ENCODE measurements at regions not wholly inside any gene's neighbourhood (a gene's known extent, or its start where the extent isn't known, plus 50 kb on each side); places are given as distances from the start of the nearest gene placed in this dataset.
"Not testable (repeated sequence)": the region's sequence is repeated elsewhere in the genome, so short reads cannot be mapped to it uniquely, and the experiment has no call there.

DNA sequence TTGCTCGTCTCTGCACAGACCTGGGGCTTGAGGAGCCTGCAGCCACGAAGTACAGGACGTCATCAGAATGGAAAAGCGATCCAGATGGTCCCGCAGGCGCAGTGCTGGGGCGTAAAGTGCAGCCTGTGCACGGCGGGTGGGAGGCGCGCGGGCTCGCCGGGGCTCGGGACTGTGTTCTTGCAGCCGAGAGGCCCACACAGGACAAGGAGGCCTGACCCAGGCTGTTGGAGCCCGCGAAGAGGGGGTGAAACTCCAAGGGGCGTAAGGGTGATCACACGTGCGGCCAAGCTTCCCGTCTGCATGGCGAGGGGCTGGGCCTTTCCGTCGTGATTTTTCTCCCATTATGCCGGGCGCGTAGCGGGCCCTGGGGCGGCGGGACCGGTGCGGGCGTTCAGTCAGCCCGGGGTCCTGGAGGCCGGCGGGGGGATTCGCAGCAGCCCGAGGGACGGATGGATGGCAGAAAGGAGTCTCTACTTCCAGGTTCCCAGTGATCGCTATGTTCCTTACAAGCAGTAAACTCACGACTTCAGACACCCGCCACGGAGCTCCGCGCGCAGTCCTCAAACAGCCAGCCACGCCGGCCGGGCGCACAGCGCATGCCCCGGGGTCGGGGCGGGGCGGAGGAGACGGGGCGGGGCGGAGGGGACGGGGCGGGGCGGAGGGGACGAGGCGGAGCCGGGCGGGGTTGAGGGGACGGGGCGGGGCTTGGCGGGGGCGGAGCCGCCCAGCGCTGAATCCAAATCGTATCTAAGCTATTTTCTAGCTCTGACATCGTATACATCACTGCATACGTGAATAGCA, 141.0 kb upstream of the KCNJ18 start:
- DNase-seq (ENCODE audit: low read depth) = peak; percentile 73

DNA sequence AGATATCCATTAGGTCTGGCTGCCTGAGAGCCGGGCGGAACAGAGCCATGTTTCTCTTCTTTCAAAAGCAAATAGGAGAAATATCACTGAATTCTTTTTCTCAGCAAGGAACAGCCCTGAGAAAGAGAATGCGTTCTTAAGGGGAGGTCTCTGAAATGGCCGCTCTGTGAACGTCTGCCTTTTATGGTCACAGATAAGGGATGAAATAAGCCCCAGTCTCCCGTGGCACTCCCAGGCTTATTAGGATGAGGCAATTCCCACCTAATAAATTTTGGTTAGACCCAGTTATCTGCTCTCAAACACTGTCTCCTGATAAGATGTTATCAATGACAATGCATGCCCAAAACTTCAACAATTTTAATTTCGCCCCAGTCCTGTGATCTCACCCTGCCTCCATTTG, 133.4 kb upstream of the KCNJ18 start:
- DNase-seq (ENCODE audit: low read depth) = not testable (repeated sequence)

DNA sequence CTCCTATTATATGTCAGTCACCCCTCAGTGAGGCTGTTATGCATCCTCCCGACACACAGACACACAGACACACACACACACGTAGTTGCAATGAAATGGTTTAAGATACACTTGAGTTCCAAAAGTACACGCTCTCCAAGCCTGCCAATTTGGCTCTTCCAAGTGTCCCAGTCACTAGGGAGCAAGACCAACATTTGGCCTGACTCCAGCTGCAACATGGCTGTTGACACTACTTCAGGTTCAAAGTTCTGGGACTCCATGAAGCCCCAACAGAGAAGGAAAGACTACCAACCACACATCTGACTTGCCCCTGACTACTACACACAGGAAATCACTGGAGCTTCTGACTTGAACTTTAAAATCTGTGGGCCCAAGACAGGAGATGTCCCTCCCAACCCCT, 128.1 kb upstream of the KCNJ18 start:
- no peak for DNase-seq (ENCODE audit: low read depth)

DNA sequence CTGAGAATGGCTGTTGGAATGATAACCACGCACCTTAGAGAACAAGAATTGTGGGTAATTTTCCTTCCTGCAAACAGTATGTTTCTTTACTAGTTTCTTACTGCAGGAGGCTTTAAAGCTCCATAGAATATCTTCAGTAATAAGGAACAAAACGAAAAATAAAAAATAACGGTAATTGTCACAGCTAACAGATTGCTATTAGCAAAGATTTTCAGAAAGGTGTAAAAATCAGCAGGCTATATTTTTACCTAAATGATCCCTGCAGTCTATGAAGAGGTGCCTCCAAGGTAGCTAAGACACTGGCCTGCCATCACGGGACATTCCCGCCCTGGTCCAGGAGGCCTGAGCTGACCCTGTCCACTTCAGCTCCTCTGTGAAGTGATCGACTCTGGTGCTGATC, 127.6 kb upstream of the KCNJ18 start:
- not testable (repeated sequence) for DNase-seq (ENCODE audit: low read depth)

DNA sequence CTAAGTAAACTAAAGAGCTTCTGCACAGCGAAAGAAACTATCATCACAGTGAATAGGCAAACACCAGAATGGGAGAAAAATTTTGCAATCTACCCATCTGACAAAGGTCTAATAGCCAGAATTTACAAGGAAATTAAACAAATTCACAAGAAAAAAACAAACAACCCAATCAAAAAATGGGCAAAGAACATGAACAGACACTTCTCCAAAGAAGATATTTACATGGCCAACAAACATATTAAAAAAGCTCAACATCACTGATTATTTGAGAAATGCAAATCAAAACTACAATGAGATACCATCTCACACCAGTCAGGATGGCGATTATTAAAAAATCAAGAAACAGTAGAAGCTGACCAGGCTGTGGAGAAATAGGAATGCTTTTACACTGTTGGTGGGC, 121.9 kb upstream of the KCNJ18 start:
- not testable (repeated sequence) for DNase-seq (ENCODE audit: low read depth)

DNA sequence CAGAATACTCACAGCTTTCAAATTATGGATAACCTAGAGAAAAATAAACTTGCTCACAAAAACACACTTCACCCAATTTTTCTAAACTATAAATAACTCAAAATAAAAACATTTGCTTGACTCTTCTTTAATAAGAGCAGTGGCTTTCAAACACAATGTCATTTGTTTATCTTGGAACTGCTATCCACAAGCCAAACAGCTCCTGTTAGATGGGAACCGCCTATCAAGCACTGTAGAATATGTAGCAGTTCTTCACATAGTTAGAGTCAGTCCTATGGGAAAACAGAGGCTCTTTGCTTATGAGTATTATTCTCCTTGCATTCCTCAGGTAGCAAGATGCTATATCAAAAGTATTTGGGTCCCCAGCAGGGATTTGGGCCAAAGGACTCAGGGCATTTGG, 120.2 kb upstream of the KCNJ18 start:
- DNase-seq (ENCODE audit: low read depth) = not testable (repeated sequence)

DNA sequence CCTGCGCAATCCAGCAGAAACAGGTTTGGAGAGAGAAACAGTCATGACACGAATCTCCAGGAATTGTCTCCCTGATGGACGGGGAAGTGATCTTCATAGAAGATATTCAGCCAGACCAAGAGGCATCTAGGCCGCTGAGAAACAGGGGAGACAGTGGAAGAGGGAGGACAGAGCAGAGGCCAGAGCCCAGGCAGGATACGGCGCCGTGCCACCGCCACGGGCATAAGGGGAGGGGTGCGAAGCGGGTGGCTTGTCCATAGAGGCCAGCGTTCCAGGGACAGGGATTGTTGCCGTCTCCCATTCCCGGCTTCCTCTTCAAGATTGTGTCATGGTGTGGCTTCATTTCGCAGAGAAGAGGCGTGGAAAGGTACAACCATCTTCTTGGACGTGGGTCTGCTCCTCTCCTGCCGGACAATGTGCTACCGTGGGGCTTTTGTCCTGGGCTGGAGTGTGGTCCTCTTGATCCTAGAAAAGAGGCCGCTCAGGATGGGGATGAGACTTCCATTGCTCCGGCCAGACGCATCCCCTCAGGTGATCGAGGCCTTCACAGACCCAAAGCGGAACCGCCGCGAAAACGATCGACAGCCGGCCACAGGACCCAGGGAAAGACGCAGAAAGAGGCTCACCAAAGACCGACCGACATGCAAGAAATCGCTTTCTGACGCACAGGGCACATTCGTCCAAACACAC, 118.9 kb upstream of the KCNJ18 start:
- not testable (repeated sequence) for DNase-seq (ENCODE audit: low read depth)

DNA sequence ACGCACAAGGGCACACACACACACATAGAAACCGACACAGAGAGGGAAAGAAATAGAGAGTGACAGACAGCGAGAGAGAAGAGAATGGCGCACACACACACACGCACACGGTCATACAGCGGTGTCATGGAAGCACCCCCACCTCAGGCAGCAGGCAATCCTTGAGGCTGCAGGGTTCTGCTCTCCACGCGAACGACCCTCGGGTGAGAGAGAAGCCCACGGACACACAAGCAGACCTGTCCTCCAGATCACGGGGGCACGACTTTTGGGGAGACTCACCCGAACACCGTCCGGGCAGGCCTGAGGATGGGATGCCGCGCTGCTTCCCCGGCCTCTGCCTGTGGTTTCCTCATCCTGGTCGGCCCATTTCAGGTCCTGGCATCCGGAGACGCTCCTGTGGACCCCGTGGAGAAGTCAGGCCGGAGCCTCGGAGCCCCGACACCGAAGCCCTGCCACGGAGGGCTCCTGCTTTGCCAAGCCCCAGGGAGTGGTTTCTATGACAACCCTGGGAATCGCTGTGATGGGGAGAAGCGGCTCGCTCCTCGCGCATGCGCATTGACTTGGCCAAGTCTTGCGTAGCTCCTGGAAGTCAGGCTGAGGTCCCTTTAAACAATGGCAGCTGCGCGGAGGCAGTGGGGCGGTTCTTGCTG, 118.2 kb upstream of the KCNJ18 start:
- no peak for DNase-seq (ENCODE audit: low read depth)

DNA sequence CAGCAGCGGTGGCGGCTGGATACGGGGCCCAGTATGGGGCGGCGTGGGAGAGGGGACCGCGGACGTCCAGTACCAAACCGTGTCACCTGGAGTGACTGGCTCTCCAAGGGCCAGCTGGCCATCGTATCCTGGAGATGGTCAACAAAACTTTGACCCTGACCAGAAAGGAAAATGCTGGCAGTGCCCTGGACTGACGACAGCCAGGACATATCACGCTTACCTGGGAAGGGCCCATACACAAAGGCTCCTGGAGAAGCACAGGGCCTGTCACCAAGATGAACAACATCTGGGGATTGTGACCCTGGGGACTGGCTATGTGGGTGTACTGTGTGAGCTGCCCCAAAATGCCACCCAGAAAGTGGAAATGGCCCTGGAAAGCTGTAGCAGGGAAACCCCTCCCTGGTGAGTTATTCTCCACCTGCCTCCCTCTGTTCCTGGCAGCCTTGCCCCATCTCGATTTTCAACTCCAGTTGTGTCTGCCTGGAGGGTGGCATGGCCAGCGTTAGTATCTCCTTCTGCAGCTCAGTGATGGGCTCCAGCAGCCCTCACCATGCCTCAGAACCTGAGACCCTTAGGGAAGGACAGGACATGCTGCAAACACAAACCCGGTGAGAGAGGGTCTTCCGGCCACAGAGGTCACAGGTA, 117.6 kb upstream of the KCNJ18 start:
- DNase-seq (ENCODE audit: low read depth) = not testable (repeated sequence)

DNA sequence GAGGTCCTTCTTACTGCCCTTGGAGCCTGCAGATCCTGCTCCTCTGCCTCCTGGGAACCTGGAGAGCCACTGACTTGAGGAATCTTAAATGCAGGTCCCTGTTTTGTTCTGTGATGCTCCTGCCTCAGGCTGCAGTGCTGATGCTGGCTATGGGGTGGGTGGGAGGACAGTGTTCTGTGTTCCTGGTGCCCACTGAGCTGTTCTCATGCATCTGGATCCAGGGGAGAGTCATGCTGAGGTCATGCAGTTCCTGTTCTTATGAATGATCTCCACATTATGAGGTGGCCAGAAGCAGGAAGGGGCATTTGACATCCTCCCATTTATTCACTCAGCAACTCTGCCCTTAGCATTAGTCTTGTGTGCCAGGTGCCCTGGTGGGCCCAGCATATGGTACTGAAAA, 113.5 kb upstream of the KCNJ18 start:
- not testable (repeated sequence) for DNase-seq (ENCODE audit: low read depth)

DNA sequence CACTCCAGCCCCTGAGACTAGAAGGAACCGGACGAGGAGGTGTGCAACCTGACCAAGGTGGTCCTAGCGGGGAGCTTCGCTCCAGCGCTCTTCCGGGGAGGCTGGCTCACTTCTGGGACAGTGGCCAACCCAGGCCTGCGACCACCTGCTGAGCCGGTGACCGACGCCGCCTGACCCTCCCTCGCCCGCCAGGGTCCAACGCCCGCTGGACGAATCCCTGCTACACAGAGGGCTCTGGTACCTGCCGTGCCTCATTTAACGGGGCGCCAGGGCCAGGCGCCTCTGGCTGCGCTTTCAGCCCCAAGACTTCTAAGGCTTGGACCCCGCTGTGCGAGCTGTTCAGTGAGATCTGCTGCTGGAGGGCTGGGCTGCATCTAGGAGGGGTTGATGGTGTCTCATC, 99.5 kb upstream of the KCNJ18 start:
- no peak for DNase-seq (ENCODE audit: low read depth)

DNA sequence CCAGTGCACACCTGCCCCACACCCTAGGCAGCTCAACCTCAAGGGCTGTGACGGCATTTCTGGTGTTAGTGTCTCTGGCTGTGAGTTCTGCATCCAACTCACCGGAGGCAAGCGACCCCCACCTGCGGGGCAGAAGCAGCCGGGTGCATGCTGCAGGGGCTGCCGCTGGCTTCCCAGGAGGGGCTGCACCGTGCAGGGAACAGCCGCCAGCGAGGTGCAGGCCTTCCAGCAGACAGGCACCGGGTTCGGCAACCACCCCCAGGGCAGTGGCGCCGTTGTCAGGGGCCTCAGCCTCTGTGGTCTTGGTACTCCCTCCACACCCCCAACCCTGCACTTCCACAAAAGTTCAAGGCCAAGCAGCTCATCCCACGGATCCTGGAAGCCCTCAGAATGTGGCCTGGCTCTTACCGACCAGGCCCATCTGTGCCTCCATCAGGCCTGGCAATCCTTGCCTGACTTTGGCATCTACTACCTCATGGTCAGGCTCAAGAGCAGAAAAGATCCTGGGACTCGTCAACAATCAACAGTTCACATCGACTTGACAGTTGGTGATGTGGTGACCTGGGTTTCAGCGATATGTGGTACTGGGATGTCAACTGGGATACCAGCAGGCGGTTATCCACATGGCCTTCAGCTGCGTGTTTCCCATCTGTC, 98.7 kb upstream of the KCNJ18 start:
- DNase-seq (ENCODE audit: low read depth) = not testable (repeated sequence)

DNA sequence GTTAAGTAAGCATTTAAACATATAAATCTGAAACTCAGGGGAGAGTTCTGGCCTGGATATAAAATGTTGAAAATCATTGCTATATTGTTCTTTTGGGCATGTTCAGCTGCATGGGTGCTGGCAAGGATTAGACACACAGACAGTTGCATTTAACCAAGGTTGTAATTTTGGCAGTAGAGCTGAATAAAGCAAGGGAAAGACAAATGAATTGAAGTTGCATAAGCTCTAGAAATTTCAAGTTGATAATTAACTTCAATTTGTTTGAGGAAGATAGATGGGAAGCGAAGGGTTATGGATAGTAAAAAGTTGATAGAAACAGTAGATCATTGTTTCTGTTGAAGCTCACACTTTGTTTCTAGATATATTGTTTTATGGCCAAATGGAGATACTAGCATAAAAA, 97.2 kb upstream of the KCNJ18 start:
- no peak for DNase-seq (ENCODE audit: low read depth)

DNA sequence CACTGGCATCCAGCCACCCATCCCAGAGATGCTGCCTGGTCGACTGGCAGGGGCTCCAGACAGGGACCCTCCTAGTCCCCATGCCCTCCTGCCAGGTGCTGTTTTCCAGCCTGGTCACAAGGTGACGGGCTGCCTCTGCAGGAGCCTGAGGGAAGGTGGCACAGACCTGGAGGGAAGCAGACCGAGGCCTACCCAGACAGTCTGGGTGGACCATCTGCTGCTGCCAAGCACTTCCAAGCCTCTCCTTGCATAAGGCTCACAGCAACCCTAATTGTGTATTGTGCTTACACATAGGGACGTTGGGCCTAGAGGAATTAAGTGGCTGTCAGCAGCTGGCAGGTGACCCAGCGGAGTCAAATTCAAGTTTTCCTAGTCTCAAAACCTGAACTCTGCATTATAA, 90.1 kb upstream of the KCNJ18 start:
- no peak for DNase-seq (ENCODE audit: low read depth)

DNA sequence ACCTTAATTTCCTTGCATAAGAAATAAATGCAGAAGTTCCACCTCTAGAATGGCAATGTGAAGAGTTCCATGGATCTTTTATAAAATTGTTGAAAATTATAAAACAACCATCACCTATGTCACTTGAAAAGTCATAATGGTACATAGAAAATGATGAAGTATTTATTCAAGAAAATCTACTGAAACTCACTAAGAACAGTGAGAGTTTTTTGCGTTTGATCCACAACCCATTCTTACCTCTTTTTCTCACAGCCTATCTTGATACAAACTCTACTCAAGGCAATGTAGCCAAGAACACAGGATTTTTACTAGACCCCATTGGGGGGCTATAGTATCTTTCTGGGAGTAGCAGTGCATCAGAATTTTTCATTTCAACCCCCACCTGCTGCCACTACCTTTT, 89.0 kb upstream of the KCNJ18 start:
- DNase-seq (ENCODE audit: low read depth) = not testable (repeated sequence)

DNA sequence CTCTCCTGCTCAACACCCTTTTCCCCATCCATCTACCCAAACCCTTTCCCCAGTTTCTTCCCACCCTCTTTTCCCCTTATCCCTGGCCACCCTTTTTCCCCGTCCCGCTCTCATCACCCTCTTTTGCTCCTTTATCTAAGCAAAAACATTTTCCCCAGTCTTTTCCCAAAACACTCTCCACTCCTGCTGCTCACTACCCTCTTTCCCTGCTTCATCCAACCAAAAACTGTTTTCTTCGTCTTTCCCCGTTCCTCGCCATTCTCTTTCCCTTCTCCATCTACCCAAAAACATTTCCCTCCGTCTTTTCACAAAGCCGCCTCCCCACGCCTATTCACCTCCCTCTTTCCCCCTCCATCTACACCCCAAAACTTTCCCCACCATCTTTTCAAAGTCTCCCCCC, 80.9 kb upstream of the KCNJ18 start:
- DNase-seq (ENCODE audit: low read depth) = not testable (repeated sequence)

DNA sequence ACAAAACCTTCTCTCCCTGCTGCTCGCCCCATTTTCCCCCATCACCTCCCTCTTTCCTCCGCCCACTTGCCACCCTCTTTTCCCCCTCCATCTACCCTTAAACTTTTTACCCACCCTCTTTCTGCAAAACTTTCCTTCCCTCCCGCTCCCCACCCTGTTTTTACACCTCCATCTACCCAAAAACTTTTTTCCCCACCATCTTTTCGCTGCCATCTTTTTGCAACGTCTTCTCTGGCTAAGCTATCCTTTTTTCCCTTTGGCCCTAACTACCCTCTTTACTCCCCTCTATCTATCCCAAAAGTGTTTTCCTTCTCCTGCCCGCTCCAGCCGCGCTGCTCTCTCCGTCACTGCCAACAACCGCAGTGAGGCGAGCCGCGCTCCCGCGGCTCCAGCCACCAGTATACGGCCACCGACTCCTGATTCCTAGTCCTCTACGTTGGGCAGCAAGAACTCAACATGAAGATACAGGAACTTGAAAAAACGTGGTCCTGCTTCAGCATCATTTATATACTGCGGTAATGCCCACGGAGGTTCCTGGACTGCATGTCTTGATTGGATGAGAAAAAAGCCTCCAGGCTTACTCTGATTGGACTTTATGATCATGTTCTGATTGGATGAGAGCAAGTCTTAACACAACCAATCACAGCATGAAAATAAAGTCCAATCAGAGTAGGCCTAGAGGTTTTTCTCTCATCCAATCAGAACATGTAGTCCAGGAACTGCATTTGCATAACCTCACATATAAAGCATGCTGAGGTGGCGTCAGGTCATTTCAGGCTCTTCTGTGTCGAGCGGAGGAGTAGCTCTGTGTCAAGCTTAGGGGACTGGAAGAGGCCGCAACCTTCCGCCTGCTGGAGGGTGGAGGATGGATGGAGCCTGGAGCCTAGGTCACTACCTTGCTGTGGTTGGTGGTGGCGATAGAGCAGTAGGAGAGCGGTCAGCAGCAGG, 79.9 kb upstream of the KCNJ18 start:
- DNase-seq (ENCODE audit: low read depth) = not testable (repeated sequence)

DNA sequence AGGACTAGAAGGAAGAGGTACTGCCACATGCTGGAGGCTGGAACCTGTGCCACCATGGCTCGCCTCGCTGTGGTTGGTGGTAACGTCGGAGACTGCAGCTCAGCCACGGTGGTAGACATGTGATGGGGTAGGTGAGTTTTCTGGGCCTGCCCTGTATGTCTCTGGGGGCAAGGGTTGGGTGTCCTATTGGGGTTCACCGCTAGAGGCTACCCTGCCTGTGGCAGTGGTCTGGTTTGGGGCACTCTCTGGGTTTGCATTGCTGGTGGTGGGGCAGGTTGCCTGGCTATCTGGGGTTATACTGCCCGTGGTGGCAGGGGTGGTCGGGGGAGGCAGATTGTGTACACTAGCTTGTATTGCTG, 79.3 kb upstream of the KCNJ18 start:
- no peak for DNase-seq (ENCODE audit: low read depth)

DNA sequence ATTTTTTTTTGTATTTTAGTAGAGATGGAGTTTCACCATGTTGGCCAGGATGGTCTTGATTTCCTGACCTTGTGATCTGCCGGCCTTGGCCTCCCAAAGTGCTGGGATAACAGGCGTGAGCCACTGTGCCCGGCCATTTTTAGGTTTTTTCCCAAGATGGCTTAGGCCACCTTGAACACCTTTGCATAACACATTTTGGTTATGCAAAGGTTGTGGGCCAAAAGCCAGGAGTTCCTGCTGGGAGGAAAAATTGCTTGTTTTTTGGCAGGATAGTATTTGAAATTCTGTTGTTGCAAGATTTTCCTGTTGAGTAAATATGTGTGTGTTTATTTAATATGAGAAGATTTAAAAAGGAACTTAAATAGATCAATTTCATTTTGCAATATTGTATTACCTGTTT, 65.3 kb upstream of the KCNJ18 start:
- DNase-seq (ENCODE audit: low read depth) = not testable (repeated sequence)
